ENCODE measurements at regions not wholly inside any gene's neighbourhood (a gene's known extent, or its start where the extent isn't known, plus 50 kb on each side); places are given as distances from the start of the nearest gene placed in this dataset.

DNA sequence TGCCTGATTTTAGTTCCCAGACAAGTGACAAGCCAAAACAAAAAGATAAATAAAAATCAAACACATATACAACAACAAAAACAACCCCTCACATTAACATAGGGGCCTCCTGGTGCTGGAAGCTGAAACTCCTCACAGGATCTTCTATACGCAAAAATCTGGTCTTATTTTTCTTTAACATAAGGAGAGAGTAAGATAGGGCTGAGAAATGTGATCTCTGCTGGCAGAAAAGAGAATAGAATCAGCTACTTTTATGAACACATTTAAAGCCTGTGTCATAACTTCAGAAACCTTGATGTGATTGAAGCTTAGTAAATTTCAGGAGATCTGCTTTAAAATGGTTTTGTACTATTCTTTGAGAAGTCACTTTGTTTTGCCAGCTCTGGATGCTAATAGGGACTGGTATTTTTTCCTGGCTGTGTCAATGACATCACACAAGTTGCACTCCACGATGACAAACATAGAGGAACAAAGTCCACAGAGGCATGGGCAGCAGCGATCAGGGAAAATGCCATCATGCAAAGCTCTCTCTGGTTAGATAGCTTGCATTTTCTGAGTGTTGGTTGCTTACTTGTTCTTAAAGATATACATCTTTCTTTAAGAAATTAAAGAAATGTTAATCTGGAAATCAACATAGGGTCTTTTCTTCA, 176.6 kb upstream of the SP4 start:
- DNase-seq, result no peak

DNA sequence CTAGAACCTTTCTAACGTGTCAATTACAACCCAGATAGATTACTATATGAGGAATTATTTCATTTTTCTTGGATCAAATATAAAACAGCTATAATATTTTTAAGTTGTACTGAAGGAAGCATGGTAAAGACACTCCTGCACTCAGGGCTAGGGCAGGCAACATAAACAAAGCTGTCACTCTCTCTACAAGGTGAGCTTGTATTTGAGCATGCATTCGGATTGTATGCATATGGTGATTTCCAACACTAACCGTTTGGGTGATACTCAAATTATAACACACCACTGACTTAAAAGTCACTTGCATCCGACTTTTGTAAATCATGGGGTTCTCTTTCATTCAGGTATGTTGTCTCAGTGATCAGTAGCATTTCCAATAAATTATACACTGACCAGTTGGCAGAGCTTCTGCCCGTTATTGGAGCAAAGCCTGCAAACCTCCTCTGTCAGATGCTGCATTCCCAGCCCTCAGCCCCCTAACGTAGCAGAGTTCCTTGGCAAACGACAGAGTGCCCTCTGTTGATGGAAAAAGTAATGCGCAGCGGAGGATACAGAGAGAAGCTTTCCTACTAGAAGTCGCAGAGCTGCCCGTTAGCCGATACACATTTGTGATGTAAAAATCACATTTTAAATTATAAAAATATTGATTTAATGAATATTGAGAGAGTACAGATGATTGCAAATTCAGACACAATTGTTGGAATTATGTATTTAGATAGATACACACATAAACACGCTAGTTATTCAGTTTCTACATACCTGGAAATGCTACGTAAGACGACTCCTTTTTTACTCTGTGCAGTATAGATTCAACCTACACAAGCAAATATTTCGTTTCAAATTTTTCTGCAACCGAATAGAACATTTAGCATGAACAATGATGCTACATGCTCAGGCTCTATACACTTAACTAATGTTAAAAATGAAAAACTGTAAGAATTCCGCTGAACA, 173.9 kb upstream of the SP4 start:
- DNase-seq, result peak in 2 of 6 experiments; percentile 16 to 41

DNA sequence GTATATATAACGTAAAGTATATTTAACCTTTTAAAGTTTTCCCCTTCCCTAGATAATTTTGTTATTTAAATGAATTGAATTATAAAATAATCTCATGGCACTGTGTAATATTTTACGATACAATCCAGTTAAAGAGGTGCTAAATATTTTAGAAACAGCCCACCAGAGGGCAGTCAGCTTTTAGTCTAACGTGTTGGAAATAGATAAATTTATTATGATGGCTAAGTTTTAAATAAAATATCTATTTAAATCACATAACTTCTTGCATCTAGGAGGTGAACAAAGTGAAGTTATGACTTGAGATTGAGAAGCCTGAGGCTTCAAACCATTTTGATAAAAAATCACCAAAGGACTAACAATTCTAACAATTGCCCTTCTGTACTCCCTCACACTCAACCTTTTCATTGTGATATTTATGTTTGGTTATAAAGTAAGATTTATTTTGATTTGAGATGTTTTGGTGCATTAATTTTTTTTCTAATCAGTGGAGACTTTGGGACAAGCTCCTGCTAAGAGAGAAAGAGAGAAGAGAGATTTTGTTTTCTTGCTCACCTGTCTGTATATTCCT, 171.5 kb upstream of the SP4 start:
- peak in 2 of 6 experiments; percentile 30 to 35 for DNase-seq

DNA sequence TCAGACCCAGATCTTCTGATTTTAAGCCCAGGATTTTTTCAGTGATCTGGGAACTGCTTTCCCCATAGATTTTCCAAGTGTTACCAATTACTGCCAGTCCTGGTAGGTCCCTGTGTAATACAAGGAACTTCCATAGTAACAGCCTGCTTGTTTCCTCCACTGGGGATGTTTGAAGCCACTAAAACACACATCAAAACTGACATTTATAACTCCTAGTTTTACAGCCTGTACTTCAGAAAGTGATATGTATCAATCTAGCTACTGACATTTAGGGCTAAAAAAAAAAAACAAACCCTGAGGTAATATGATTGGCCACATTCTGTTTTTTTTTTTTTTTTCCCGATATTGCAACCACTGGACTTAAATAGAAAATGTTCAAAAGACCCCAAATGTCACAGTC, 166.9 kb upstream of the SP4 start:
- no peak for DNase-seq

DNA sequence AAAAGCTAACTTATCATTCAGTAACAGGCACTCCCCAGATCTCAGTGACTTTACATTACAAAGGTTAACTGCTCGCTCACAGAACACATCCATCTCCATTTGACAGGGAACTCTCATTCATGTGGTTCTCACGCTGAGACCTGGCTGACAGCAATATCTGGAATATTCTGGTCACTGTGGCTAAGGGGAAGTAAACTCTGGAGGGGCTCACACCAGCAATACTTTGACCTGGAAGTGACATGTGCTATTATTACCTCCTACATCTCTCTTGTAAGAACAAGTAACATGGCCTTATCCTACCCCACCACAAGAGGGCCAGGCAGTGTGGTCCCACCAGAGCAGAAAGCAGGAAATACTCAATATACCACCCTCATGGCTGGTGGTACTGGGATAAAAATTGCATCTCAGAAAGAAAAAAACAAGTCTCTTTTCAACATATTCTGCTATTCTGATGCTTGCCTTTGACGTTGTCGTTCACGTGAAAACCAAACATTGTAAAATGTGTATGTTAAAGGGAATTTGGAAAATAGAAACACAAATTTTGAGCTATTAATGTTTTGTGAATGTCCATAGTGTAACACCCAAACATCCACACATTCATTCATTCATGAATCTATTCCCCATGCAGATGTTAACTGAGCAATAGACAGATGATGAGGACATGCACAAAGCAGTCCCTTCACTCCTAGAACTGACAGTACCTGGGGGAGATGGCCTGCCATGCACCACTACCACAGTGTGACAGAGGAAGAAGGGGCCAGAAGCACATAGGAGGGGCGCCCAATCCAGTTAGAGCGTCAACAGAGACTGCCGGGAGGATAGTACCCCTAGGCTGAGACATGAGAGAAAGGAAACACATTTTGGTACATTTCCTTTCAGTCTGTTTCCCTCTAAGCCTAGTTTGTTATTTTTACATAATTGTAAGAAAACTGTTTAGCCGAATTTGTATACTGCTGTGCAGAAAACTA, 166.0 kb upstream of the SP4 start:
- DNase-seq, result peak in 4 of 6 experiments; percentile 8 to 23 (median 16)

DNA sequence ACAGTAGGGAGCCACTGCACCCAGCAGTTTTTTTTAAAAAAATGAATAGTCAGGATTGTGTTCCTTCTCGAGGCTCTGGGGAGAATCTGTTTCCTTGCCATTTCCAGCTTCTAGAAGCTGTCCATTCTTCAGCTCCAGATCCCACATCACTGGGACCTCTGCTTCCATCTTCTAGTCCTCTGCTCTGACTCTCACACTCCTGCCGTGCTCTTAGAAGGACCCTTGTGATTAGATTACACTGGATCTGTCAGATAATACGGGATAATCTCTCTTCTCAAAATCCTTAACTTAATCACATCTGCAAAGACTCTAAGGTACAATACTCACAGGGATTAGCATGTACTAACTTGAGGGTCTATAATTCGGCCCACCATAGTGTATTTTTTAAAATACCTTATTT, 158.9 kb upstream of the SP4 start:
- DNase-seq, result no peak

DNA sequence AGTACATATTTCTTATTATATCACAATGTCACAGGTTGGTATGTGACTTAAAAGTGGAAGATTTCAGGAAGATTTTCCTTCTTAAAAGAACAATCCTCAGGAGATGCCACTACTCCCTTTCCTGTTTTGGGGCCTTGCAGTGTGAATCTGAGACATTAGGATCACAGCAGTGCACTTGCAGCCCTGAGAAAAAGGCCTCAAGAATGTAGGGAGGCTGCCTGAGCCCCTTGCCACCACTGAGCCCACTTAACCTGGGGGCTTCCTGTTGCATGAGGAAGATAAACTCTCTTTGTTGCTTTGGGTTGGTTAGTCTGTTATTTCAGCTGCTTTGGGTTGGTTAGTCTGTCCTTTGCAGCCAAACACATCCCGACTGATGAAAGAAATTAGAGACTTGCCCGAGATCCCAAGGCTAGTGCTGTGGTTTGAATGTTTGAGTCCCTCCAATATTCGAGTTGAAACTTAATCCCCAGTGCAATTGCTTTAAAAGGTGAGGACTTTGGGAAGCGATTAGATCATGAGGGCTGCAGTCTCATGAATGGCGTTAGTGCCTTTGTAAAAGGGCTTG, 151.3 kb upstream of the SP4 start:
- DNase-seq, result no peak

DNA sequence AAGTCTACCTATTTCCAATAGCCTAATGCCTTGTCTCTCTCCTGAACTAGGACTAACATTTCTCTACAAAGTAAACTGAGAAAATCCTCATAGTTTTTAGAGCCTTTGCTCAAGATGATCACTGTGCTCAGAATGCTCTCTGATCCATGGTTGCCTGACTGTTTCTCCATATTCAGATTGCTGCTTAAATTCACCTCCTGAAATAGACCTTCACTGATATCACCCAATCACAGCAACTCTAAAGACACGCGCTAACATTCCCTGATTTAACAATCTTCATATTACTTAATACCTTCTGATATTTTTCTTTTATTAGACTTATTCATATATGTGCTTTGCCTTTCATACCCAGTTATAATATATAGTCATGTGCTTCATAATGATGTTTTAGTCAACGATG, 148.9 kb upstream of the SP4 start:
- no peak for DNase-seq

DNA sequence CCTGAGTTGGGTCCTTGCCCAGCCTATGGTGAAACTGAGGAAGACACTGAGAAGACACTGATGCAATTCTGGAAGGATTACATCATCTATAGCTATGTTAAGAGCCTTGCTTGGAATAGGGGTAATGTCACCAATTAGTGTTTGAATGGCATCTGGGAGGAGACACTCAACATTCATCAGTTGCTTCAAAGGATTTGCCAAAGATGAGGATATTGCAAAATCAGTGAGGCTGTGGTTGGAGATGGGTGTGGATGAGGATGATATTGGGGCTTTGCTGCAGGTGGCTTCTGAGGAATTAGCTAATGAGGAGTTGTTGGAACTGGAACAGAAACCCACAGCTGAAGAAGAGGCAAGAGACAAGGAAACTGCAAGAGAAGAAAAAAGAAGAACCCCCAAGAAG, 146.7 kb upstream of the SP4 start:
- no peak for DNase-seq

DNA sequence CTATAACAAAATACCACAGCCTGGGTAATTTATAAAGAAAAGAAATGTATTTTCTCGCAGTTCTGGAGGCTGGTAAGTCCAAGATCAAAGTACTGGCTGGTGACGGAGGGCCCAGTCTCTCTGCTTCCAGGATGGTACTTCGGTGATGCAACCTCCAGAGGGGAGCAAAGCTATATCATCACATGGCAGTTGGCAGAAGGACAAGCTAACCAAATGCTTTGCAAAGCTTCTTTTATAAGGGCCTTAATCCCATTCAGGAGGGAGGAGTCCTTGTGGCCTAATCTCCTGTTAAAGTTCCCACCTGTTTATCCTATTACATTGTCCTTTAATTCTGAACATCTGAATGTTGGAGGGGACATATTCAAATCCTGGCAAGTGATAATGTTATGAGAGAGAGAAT, 134.1 kb upstream of the SP4 start:
- no peak for DNase-seq

DNA sequence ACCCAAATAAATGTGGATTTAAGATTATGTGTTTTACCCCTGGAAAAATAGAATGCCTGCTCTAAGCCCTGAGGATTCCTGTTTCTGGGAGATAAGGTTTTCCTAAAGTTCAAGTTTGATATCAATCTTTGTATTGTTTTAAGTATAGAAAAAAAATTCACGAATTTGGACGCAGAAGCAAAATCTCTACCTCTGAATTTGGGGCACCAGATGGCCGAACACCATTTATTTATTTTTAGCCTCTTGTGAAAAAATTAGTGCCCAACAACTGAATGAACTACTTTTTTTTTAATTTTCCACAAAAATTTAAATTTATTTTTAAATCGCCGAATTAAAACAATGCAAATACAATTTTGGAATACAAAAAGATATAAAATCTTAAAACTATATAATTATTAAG, 128.1 kb upstream of the SP4 start:
- no peak for DNase-seq

DNA sequence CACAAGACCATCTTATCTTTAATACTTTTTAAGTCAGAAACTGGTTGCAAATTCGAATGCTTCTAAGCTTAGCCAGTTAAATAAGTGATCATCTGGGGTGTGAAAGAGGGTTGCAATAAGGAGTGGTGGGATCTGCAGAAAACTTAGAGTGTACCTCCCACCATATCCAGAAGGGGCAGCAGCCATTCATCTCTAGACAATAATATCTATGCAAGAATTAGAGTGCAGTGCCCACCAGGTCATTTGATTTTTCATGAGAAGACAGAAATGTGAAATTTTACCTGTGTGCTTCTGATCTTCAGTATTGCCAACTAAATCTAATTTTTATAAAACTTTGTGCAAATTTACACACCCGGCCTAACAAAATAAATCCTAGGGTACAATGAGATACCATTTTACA, 127.2 kb upstream of the SP4 start:
- DNase-seq, result no peak

DNA sequence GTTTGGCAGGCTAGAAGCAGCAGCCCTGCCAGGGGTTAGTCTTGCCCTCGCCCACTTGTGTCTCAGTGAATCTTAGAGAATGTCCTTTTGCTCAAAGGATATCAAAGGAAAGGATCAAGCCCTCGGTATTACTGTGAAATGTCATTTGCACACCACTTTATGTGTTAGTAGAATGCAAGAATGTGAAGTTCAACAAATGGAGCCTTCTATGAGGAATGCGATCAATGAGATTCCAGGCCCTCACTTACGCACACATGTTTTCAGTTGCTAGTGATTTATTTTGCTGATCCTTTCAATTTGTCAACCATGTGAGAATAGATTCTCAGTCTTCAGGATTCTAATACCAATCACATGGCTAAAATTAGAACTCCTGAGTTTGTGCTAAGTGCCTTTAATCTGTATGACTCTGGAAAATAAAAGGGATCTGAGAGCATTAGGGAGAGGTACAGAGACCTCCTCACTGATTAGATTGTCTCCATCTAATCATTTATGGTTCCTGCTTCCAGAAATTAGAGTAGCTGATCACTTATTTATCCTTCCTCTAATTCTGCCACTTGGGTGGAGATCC, 123.0 kb upstream of the SP4 start:
- DNase-seq, result no peak

DNA sequence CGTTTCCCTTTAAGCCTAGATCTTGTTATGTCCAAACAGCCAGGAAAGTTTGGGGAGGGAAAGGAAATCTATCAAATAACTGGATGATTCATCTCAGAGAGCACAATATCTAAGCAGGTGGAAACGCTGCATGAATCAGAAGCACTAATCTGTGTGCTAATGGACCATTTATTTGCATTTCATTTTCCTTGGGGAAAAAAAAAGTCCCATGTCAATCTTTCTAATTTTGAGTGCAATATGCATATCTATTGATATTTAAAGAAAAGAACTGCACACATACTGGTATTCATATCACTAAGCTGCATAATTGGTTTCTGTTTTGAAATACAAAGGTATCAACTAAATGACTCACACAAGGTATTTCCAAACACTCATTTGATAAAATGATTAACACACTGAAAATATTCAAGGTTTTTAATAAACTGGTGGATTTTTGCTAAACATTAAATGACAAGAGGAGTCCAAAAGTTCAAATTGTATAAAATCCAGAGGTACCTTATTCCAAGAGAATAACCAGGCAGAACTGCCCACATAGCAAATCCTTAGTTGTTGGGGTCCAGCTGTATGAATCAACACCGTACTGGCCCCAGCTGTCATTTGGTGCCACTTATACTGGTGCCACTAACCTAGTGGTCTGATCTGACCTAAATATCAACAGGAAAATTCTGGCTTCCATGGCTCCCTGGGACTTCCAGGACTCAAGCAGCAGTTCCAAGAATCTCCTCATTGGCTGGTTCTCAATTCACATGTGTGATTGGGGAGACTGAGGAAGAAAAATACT, 122.2 kb upstream of the SP4 start:
- DNase-seq, result no peak

DNA sequence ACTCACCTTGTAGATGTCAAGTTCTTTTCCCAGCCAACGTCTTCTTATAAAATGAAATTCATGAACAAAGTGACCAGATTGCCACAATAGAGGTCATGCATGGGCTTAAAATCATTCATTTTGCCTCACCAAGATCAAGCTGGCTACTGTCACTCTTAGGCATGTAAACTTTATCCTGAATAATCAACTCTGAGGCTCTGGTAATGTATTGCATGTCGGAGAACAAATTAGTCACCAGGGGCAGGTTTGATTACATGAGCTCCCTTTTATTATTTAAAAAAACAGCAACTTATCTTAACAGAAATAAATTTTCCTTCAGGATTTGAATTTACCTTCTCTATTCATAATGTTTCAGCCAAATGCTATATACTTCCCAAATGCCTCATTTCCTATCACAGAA, 112.9 kb upstream of the SP4 start:
- no peak for DNase-seq

DNA sequence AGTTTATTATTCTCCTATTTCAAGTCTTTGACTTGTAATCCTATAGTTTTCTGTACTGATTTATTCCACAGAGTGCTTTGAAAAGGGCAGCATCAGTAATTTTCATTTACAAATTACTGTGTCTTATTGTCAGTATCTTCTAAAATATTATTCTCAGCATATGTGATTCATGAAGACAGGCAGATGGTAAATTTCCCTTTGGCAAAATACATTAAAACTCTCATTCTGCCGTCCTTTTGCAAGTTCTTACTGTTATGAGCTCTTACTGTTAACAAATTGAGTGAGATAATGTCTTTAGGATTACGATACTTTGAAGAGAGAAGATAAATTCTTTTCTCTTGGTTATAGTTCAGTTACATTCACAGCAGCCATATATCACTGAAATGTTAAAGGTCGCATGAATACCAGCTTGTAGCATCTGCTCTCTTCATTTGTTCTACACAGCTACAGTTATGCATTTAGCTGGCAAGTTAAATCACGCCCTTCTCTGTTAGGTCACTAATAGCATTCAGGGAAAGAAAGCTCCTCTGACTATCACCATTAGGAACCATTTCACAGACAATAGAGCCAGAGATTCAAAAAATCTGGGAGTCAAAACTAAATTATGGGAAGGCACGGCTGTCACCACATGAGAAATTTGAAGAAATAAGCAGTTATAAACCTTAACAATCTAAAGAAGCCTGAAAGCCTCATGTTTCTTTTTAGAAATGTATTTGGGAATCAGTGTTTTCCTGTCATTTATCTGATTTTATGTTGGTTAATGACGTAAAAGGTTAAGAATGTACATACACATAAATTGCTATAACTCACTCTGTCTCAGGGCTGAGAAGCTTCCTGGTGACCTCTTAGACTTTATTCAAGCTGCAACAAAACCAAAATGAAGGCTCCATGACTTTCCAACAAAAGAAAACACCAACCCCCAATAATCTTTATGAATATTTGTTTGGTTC, 109.6 kb upstream of the SP4 start:
- DNase-seq, result no peak

DNA sequence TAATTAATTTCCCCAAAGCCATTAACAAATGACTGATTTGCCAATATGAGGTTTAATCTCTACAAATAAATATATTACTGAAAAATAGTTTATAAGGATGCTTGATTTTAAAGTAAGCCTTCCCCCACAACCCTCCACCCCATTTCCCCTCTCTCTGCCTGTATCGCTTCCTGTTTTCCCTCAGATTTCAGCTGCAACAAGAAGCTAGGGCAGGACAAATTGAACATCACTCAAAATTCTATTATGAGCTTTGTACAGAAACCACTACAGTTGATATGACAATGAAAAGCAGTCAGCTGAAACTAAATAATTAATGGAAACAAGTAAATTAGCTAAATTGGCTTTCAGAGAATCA, 109.0 kb upstream of the SP4 start:
- no peak for DNase-seq

DNA sequence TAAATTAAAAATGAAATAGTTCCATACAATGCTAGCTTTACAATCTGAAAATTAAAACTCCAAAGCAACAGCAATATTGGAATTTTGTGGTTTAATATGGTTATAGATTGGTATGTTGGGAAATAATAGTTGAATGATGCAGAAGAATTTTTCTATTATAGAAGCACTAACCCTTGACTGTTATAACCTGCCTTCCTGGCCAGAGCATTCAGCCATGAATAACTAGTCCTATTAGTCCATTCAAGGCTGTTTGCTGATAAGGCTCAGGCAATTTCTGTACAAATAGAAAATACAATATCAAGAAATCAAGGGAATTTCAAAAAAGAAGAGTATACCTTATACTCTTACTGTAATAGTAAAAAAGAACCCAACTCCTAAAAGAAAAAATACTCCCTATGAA, 101.6 kb upstream of the SP4 start:
- DNase-seq, result no peak

DNA sequence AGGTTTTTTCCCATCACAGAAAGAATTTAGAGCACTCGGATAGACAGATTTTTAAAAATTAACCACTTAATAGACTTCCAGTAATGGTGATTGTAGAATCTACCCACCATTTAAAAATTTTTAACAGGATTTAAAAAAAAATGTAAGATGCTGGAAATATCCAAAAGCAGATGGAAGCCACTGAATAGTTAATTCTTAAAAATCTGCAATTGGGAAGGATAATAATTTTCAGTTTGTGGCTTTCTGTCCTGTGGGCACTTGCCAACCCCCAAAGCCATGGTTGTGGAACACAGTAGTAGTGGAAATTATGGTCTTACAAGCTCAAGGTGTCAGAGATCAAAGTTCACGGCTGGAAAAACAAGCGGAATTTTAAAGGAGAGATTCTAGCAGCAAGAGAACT, 101.0 kb upstream of the SP4 start:
- no peak for DNase-seq

All from stimulated activated naive CD4-positive, alpha-beta T cell (primary cell).